HFF-Myc (cell line): ENCODE measurements at regions not wholly inside any gene's neighbourhood (a gene's known extent, or its start where the extent isn't known, plus 50 kb on each side); places are given as distances from the start of the nearest gene placed in this dataset.

Experiments
- DNase-seq: peaks from one replicate; pipeline ENCODE4 v3.0.0-alpha.2; 2011; ENCODE audit warnings: low read depth; ENCODE audit errors: extremely low read depth
- H3K4me3 ChIP-seq: replicated peaks from 2 replicates; pipeline ENCODE4 v1.5.1; 2011; ENCODE audit warnings: low read depth, mild to moderate bottlenecking, control low read depth, low read length
- TF ChIP-seq, protein P1 (sequence below): IDR thresholded peaks from 2 replicates; pipeline ENCODE4 v1.5.1; 2012; ENCODE audit warnings: mild to moderate bottlenecking, low read depth, low read length, control low read depth; ENCODE audit errors: missing control alignments

DNA sequence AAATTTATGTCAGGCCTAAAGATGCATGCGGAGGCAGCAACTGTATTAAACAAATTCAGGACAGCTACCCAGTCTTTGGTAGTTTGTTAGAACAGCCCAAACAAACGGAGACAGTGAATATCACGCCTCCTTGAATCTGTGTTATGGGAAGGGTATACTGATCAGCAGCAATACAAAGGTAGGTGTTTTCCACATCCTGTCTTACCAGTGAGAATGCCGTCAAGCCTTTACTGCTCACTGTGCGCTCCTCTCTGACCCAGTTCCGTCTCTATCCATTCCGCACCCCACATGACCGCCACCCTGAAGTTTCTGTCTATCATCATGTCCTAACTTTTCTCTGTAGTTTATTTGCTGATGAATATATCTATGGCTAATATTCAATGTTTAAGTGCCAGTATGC is 473.3 kb downstream of the LPIN1 start:
- DNase-seq, result no peak
- H3K4me3 ChIP-seq, result no peak overlapping the region
- TF ChIP-seq, protein P1, sequence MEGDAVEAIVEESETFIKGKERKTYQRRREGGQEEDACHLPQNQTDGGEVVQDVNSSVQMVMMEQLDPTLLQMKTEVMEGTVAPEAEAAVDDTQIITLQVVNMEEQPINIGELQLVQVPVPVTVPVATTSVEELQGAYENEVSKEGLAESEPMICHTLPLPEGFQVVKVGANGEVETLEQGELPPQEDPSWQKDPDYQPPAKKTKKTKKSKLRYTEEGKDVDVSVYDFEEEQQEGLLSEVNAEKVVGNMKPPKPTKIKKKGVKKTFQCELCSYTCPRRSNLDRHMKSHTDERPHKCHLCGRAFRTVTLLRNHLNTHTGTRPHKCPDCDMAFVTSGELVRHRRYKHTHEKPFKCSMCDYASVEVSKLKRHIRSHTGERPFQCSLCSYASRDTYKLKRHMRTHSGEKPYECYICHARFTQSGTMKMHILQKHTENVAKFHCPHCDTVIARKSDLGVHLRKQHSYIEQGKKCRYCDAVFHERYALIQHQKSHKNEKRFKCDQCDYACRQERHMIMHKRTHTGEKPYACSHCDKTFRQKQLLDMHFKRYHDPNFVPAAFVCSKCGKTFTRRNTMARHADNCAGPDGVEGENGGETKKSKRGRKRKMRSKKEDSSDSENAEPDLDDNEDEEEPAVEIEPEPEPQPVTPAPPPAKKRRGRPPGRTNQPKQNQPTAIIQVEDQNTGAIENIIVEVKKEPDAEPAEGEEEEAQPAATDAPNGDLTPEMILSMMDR, result no peak

DNA sequence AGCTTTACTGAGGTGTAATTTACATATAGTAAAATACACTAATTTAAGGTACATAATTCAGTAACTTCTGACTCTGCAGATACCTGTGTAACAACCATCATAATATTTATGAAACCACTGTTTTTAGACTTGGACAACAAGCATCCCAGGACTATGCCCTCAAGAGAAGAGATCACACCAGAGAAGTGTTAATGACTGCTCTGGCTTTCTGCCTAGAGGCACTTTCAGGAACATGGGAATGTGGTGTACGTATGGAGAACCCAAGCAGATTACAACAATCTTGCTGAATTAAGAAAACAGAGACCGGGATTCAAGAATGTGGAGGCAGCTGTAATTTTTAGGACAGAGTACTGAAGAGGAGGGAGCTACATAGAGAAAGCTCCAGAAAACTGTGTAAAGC is 475.2 kb downstream of the LPIN1 start:
- TF ChIP-seq, protein P1, result no peak
- no peak for DNase-seq
- H3K4me3 ChIP-seq, result no peak overlapping the region

DNA sequence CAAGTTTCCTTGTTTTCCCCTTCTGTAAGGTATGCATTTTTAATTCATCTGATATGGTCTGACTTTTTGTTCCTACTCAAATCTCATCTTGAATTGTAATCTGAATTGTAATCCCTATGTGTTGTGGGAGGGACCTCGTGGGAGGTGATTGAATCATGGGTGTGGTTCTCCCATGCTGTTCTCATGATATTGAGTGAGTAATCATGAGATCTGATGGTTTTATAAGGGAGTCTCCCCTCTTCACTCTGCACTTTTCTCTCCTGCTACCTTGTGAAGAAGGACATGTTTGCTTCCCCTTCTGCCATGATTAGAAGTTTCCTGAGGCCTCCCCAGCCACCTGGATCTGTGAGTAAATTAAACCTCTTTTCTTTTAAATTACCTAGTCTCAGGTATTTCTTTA is 476.1 kb downstream of the LPIN1 start:
- TF ChIP-seq, protein P1, result no peak
- H3K4me3 ChIP-seq, result no peak overlapping the region
- DNase-seq, result no peak

DNA sequence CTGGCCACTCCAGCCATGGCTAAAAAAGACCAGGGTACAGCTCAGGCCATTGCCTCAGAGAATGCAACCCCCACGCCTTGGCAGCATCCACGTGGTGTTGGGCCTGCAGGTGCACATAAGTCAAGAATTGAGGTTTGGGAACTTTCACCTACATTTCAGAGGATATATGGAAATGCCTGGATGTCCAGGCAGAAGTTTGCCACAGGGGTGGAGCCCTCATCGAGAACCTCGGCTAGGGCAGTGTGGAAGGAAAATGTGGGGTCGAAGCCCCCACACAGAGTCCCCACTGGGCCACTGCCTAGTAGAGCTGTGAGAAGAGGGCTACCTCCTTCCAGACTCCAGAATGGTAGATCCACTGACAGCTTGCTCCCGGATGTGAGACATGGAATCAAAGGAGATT is 477.3 kb downstream of the LPIN1 start:
- DNase-seq, result no peak
- TF ChIP-seq, protein P1, result no peak
- H3K4me3 ChIP-seq, result no peak overlapping the region

DNA sequence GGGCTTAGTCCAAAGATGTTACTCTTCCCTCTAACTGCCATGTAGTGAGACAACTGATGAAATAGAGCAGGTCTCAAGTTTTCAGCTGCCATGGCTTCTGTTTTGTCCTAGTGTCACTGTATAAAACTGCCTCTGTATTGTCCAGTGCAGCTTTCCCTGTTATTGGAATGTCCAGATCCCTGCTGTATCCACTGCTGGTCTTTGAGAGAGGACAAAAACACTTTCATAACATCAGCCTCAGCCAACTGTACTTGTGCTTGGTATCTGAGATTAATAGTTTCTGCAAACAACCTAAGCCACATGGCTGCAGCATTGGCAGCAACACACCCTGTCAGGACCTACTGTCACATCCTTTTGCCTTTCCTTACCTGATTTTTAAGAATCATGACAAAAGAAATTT is 480.2 kb downstream of the LPIN1 start:
- DNase-seq, result no peak
- no peak overlapping the region for H3K4me3 ChIP-seq
- TF ChIP-seq, protein P1, result no peak

DNA sequence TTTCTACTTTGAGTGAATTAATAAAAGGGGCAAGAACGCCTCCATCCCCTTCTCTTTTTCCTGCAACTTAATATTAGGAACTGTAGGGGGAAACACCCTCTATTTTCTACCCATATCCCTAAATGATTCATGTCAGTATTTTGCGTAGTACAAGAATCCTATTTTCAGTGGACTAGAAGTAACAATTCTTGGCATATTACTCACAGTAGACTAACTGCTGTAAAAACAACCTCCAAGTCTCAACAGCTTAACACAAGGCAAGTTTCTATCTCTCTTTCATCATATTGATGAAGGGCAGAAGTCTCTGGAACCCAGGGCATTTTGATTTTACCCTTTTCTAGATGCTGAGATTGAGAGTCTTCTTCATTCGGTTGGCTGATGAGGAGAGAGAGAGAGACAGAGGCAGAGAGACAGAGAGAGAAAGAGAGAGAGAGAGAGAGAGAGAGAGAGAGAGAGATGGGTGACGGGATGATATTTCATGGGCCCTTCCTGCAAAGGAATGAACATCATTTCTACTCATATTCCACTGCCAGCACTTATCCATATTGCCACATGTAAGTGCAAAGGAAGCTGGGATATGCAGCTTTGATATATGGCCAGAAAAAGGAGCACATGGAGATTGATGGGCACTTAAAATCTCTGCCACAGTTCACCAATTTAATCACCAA is 481.6 kb downstream of the LPIN1 start:
- H3K4me3 ChIP-seq, result no peak overlapping the region
- DNase-seq, result no peak
- TF ChIP-seq, protein P1, result no peak

DNA sequence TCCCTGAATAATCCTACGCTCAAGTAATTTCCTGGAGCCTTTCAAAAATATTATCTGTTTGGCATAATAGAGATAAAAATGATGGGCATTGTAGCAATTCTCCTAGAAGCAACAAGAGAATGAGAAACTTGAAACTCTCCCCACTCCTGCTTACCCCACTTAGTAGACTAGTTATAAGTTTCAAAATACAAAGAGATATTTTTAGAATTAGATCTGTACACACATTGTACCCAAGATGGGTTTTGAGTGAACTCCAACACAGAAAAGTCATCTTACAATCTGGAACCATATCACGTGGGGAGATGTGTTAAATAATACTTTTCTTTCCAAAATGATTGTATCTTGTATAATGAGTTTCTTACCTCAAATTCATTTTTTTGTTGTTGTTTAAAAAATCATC is 484.9 kb downstream of the LPIN1 start:
- DNase-seq, result no peak
- TF ChIP-seq, protein P1, result no peak

More for the DNA sequence above, 484.9 kb downstream of the LPIN1 start:
- no peak overlapping the region for H3K4me3 ChIP-seq
